Amniotic epithelial cell (primary cell): ENCODE measurements at regions not wholly inside any gene's neighbourhood (a gene's known extent, or its start where the extent isn't known, plus 50 kb on each side); places are given as distances from the start of the nearest gene placed in this dataset.
"Not testable (repeated sequence)": the region's sequence is repeated elsewhere in the genome, so short reads cannot be mapped to it uniquely, and the experiment has no call there.

Source experiments
- DNase-seq: peaks from one replicate; pipeline ENCODE4 v3.0.0-alpha.2; 2010; ENCODE audit warnings: low read depth

GRCh38 chr9:105978336-105978735 is 284.0 kb downstream of the TMEM38B start:
- no peak for DNase-seq

GRCh38 chr9:105978826-105979225 is 284.5 kb downstream of the TMEM38B start:
- no peak for DNase-seq

- DNase-seq: no peak
These were observed 284.9 kb downstream of the TMEM38B start for GRCh38 chr9:105979290-105979689.

- DNase-seq: no peak
These were observed 290.4 kb downstream of the TMEM38B start for GRCh38 chr9:105984714-105985113.

- no peak for DNase-seq
These were observed 298.9 kb downstream of the TMEM38B start for GRCh38 chr9:105993116-105993854.

GRCh38 chr9:105993921-105994715 is 299.8 kb downstream of the TMEM38B start:
- DNase-seq: no peak

GRCh38 chr9:105994970-105995369 is 300.6 kb downstream of the TMEM38B start:
- no peak for DNase-seq

- DNase-seq: no peak
These were observed 322.9 kb downstream of the TMEM38B start for GRCh38 chr9:106017198-106017740.

- no peak for DNase-seq
These were observed 324.8 kb downstream of the TMEM38B start for GRCh38 chr9:106019039-106019680.

- DNase-seq: no peak
These were observed 325.4 kb downstream of the TMEM38B start for GRCh38 chr9:106019702-106020101.

GRCh38 chr9:106020186-106020585 is 325.8 kb downstream of the TMEM38B start:
- DNase-seq: no peak

- no peak for DNase-seq
These were observed 329.1 kb downstream of the TMEM38B start for GRCh38 chr9:106023455-106023854.

- no peak for DNase-seq
These were observed 331.1 kb downstream of the TMEM38B start for GRCh38 chr9:106025453-106025852.

- not testable (repeated sequence) for DNase-seq
These were observed 335.8 kb downstream of the TMEM38B start for GRCh38 chr9:106030146-106030545.

- DNase-seq: no peak
These were observed 338.6 kb downstream of the TMEM38B start for GRCh38 chr9:106032978-106033377.

- DNase-seq: no peak
These were observed 341.5 kb downstream of the TMEM38B start for GRCh38 chr9:106035806-106036205.

- DNase-seq: no peak
These were observed 344.1 kb downstream of the TMEM38B start for GRCh38 chr9:106038266-106039001.

GRCh38 chr9:106039151-106039935 is 345.0 kb downstream of the TMEM38B start:
- DNase-seq: no peak

GRCh38 chr9:106041920-106042319 is 347.6 kb downstream of the TMEM38B start:
- not testable (repeated sequence) for DNase-seq

- DNase-seq: no peak
These were observed 357.2 kb downstream of the TMEM38B start for GRCh38 chr9:106051545-106051944.

- DNase-seq: no peak
These were observed 357.8 kb downstream of the TMEM38B start for GRCh38 chr9:106052166-106052565.
